ENCODE measurements at regions not wholly inside any gene's neighbourhood (a gene's known extent, or its start where the extent isn't known, plus 50 kb on each side); places are given as distances from the start of the nearest gene placed in this dataset.

- Histone ChIP-seq H3K36me3 (ENCODE audit: control insufficient read depth in 4 of 4, insufficient read depth in 3 of 4, low read depth in 1 of 4, low read length in 3 of 4) (no peaks in the 10 kb centered on the region), H3K4me3 (ENCODE audit: low read depth in 1 of 3, low read length in 3 of 3) (no peak overlapping the region), H3K27me3 (ENCODE audit: control insufficient read depth in 4 of 4, insufficient read depth in 4 of 4, low read length in 3 of 4) (no peaks in the 10 kb centered on the region), H3K9me3 (ENCODE audit: control insufficient read depth in 4 of 4, low read length in 3 of 4) (no peaks in the 10 kb centered on the region), H3K9ac (ENCODE audit: low read depth in 1 of 2, low read length in 2 of 2) (no peak overlapping the region), H3K27ac (ENCODE audit: low read depth in 1 of 2, low read length in 2 of 2) (no peak overlapping the region), H3K4me1 (ENCODE audit: control insufficient read depth in 4 of 4, insufficient read depth in 4 of 4, low read length in 3 of 4) (no peaks in the 10 kb centered on the region)
- TF ChIP-seq FOXA2 (IDR thresholded peaks at IDR 0.05) (no peak), RXRA (IDR thresholded peaks at IDR 0.05) (no peak), ATF3 (IDR thresholded peaks at IDR 0.05) (no peak), ZBTB33 (IDR thresholded peaks at IDR 0.05) (no peak), CTCF (IDR thresholded peaks at IDR 0.05; ENCODE audit: low read depth, low read length, missing input control) (no peak), RAD21 (IDR thresholded peaks at IDR 0.05) (no peak)
- DNase-seq (ENCODE audit: low spot score): no peak
- 76% methylated on average over 5 of the region's 5 CpGs for WGBS
These were observed 194.6 kb upstream of the RBPJ start for GRCh38 chr4:26126143-26126718.

GRCh38 chr4:26126994-26127393 lies 193.8 kb upstream of the RBPJ start:
- Histone ChIP-seq H3K9ac (ENCODE audit: low read depth in 1 of 2, low read length in 2 of 2) (no peak overlapping the region), H3K9me3 (ENCODE audit: control insufficient read depth in 4 of 4, low read length in 3 of 4) (no peaks in the 10 kb centered on the region), H3K36me3 (ENCODE audit: control insufficient read depth in 4 of 4, insufficient read depth in 3 of 4, low read depth in 1 of 4, low read length in 3 of 4) (no peaks in the 10 kb centered on the region), H3K27me3 (ENCODE audit: control insufficient read depth in 4 of 4, insufficient read depth in 4 of 4, low read length in 3 of 4) (no peaks in the 10 kb centered on the region), H3K27ac (ENCODE audit: low read depth in 1 of 2, low read length in 2 of 2) (no peak overlapping the region), H3K4me1 (ENCODE audit: control insufficient read depth in 4 of 4, insufficient read depth in 4 of 4, low read length in 3 of 4) (no peaks in the 10 kb centered on the region), H3K4me3 (ENCODE audit: low read depth in 1 of 3, low read length in 3 of 3) (no peak overlapping the region)
- 88% methylated on average over 4 of the region's 4 CpGs for WGBS
- TF ChIP-seq RXRA (IDR thresholded peaks at IDR 0.05) (no peak), MAX (IDR thresholded peaks at IDR 0.05) (no peak), HNF4G (IDR thresholded peaks at IDR 0.05) (no peak), YY1 (IDR thresholded peaks at IDR 0.05) (no peak), ZBTB33 (IDR thresholded peaks at IDR 0.05) (no peak), RAD21 (IDR thresholded peaks at IDR 0.05) (no peak), FOXA2 (IDR thresholded peaks at IDR 0.05) (no peak), REST (IDR thresholded peaks at IDR 0.05) (no peak), SP1 (IDR thresholded peaks at IDR 0.05) (no peak)
- DNase-seq (ENCODE audit: low spot score): no peak

All from liver (tissue), 8 donors.